ENCODE measurements at regions not wholly inside any gene's neighbourhood (a gene's known extent, or its start where the extent isn't known, plus 50 kb on each side); places are given as distances from the start of the nearest gene placed in this dataset.

- Histone ChIP-seq H2AFZ (ENCODE audit: low read depth, low read length) (no peak overlapping the region), H3K4me1 (ENCODE audit: insufficient read depth, low read length) (no peaks in the 10 kb centered on the region), H3K27ac (ENCODE audit: low read depth, low read length) (no peak overlapping the region), H4K20me1 (ENCODE audit: insufficient read depth, low read length) (no peaks in the 10 kb centered on the region), H3K9ac (ENCODE audit: low read length) (no peak overlapping the region), H3K4me2 (ENCODE audit: low read length) (no peak overlapping the region), H3K27me3 (ENCODE audit: insufficient read depth, low read length) (no peaks in the 10 kb centered on the region), H3K4me3 (ENCODE audit: insufficient read depth, low read depth, low read length) (no peak overlapping the region), H3K79me2 (ENCODE audit: insufficient read depth, low read length) (no peaks in the 10 kb centered on the region), H3K36me3 (ENCODE audit: insufficient read depth, low read length) (no peaks in the 10 kb centered on the region), H3K9me3 (ENCODE audit: insufficient read depth, low read depth, low read length) (no peaks in the 10 kb centered on the region)
- H3K36me3 Mint-ChIP-seq (ENCODE audit: low read depth, unreplicated experiment), result no peaks in the 10 kb centered on the region
- H3K9me3 Mint-ChIP-seq (ENCODE audit: unreplicated experiment), result peaks cover 2% of the 10 kb centered on the region
- peaks cover 44% of the 10 kb centered on the region for H3K27me3 Mint-ChIP-seq (ENCODE audit: low read depth, unreplicated experiment)
- no peak for DNase-seq (ENCODE audit: low read depth)
- no peak for TF ChIP-seq CTCF (IDR thresholded peaks at IDR 0.05; ENCODE audit: insufficient read depth, low read depth, low read length)
- H3K27ac Mint-ChIP-seq (ENCODE audit: unreplicated experiment), result no peak overlapping the region
- no peak for FAIRE-seq
- peaks cover 1% of the 10 kb centered on the region for H3K4me1 Mint-ChIP-seq (ENCODE audit: low read depth, unreplicated experiment)
- H3K4me3 Mint-ChIP-seq (ENCODE audit: unreplicated experiment), result no peak overlapping the region
Measured at GRCh38 chr6:165998072-165998471, 169.6 kb downstream of the TBXT start.

GRCh38 chr6:165991341-165991740, 176.3 kb downstream of the TBXT start:
- Mint-ChIP-seq H3K27ac (ENCODE audit: unreplicated experiment) (no peak overlapping the region), H3K4me1 (ENCODE audit: low read depth, unreplicated experiment) (peaks cover 8% of the 10 kb centered on the region), H3K36me3 (ENCODE audit: low read depth, unreplicated experiment) (no peaks in the 10 kb centered on the region), H3K27me3 (ENCODE audit: low read depth, unreplicated experiment) (peaks cover 79% of the 10 kb centered on the region), H3K4me3 (ENCODE audit: unreplicated experiment) (no peak overlapping the region), H3K9me3 (ENCODE audit: unreplicated experiment) (peaks cover 4% of the 10 kb centered on the region)
- H3K4me3 ChIP-seq (ENCODE audit: insufficient read depth, low read depth, low read length), result no peak overlapping the region
- no peak for FAIRE-seq
- H2AFZ ChIP-seq (ENCODE audit: low read depth, low read length), result no peak overlapping the region
- no peaks in the 10 kb centered on the region for H3K36me3 ChIP-seq (ENCODE audit: insufficient read depth, low read length)
- H4K20me1 ChIP-seq (ENCODE audit: insufficient read depth, low read length), result no peaks in the 10 kb centered on the region
- no peak overlapping the region for H3K27ac ChIP-seq (ENCODE audit: low read depth, low read length)
- peaks cover 35% of the 10 kb centered on the region for H3K27me3 ChIP-seq (ENCODE audit: insufficient read depth, low read length)
- no peak for DNase-seq (ENCODE audit: low read depth)
- TF ChIP-seq EZH2 (IDR thresholded peaks at IDR 0.05; ENCODE audit: insufficient read depth, low read length) (no peak), CTCF (IDR thresholded peaks at IDR 0.05; ENCODE audit: insufficient read depth, low read depth, low read length) (no peak)
- H3K9ac ChIP-seq (ENCODE audit: low read length), result no peak overlapping the region
- H3K4me2 ChIP-seq (ENCODE audit: low read length), result no peak overlapping the region
- H3K79me2 ChIP-seq (ENCODE audit: insufficient read depth, low read length), result no peaks in the 10 kb centered on the region
- peaks cover 20% of the 10 kb centered on the region for H3K4me1 ChIP-seq (ENCODE audit: insufficient read depth, low read length)
- no peaks in the 10 kb centered on the region for H3K9me3 ChIP-seq (ENCODE audit: insufficient read depth, low read depth, low read length)

- no peak overlapping the region for H2AFZ ChIP-seq (ENCODE audit: low read depth, low read length)
- FAIRE-seq (no peak), DNase-seq (ENCODE audit: low read depth) (no peak)
- H3K36me3 ChIP-seq (ENCODE audit: insufficient read depth, low read length), result no peaks in the 10 kb centered on the region
- Mint-ChIP-seq H3K4me3 (ENCODE audit: unreplicated experiment) (no peak overlapping the region), H3K4me1 (ENCODE audit: low read depth, unreplicated experiment) (peaks cover 8% of the 10 kb centered on the region), H3K36me3 (ENCODE audit: low read depth, unreplicated experiment) (no peaks in the 10 kb centered on the region), H3K27me3 (ENCODE audit: low read depth, unreplicated experiment) (peaks cover 83% of the 10 kb centered on the region), H3K9me3 (ENCODE audit: unreplicated experiment) (peaks cover 4% of the 10 kb centered on the region), H3K27ac (ENCODE audit: unreplicated experiment) (no peak overlapping the region)
- no peak overlapping the region for H3K4me2 ChIP-seq (ENCODE audit: low read length)
- H3K4me1 ChIP-seq (ENCODE audit: insufficient read depth, low read length), result peaks cover 20% of the 10 kb centered on the region
- no peak overlapping the region for H3K9ac ChIP-seq (ENCODE audit: low read length)
- no peak overlapping the region for H3K27ac ChIP-seq (ENCODE audit: low read depth, low read length)
- H3K79me2 ChIP-seq (ENCODE audit: insufficient read depth, low read length), result no peaks in the 10 kb centered on the region
- TF ChIP-seq CTCF (IDR thresholded peaks at IDR 0.05; ENCODE audit: insufficient read depth, low read depth, low read length), result no peak
- no peak for TF ChIP-seq EZH2 (IDR thresholded peaks at IDR 0.05; ENCODE audit: insufficient read depth, low read length)
- H3K4me3 ChIP-seq (ENCODE audit: insufficient read depth, low read depth, low read length), result no peak overlapping the region
- no peaks in the 10 kb centered on the region for H4K20me1 ChIP-seq (ENCODE audit: insufficient read depth, low read length)
- H3K9me3 ChIP-seq (ENCODE audit: insufficient read depth, low read depth, low read length), result no peaks in the 10 kb centered on the region
- peaks cover 45% of the 10 kb centered on the region for H3K27me3 ChIP-seq (ENCODE audit: insufficient read depth, low read length)
Measured at GRCh38 chr6:165990216-165990615, 177.4 kb downstream of the TBXT start.
